ENCODE measurements at regions not wholly inside any gene's neighbourhood (a gene's known extent, or its start where the extent isn't known, plus 50 kb on each side); places are given as distances from the start of the nearest gene placed in this dataset.

DNA sequence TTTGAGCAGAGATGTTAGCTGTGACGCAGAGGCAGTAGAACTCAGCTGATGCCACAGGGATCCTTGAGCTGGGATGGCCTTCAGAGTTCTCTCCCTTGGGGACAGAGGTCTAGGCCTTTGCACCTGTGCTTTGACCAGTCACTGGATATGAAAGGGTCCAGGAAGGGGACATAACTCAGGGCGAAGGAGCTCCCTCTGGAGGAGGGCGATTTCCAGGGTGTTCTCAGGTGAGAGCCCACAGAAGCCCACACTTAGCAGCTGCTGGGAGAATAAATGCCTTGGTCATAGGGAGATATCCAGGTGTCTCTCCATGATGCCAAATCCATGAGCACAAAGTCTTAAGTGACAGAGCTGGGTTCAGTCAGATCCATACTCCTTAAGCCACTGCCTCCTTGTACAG is 369.2 kb downstream of the NYAP2 start:
- Histone ChIP-seq H3K9ac (ENCODE audit: insufficient read depth, low read depth, low read length) (no peak overlapping the region), H3K9me3 (ENCODE audit: low read length) (no peaks in the 10 kb centered on the region), H3K27ac (ENCODE audit: extremely low read length, insufficient read depth, low read length) (no peak overlapping the region), H3K4me1 (ENCODE audit: insufficient read depth, low read length) (no peaks in the 10 kb centered on the region), H4K20me1 (ENCODE audit: insufficient read depth, low read length) (no peaks in the 10 kb centered on the region), H3K4me2 (ENCODE audit: low read depth, low read length) (no peak overlapping the region), H3K79me2 (ENCODE audit: insufficient read depth, low read length) (no peaks in the 10 kb centered on the region), H3K4me3 (replicated peaks in 1 of 3; ENCODE audit: insufficient read depth in 1 of 3, low read depth in 2 of 3, low read length in 3 of 3) (no peak overlapping the region), H2AFZ (ENCODE audit: low read length) (no peak overlapping the region), H3K36me3 (replicated peaks in 1 of 2; ENCODE audit: control insufficient read depth in 1 of 2, insufficient read depth in 2 of 2, low read length in 2 of 2) (no peaks in the 10 kb centered on the region), H3K27me3 (ENCODE audit: control insufficient read depth in 1 of 2, insufficient read depth in 2 of 2, low read length in 2 of 2) (no peaks in the 10 kb centered on the region)
- ATAC-seq (no peak; the same call in 2 of the 3 replicates), DNase-seq (ENCODE audit: low spot score) (no peak), FAIRE-seq (no peak)
- TF ChIP-seq ZNF576 (CRISPR knock-in tag; IDR thresholded peaks at IDR 0.05) (no peak), ZNF790 (CRISPR knock-in tag; IDR thresholded peaks at IDR 0.05; ENCODE audit: borderline replicate concordance) (no peak), ZBTB3 (CRISPR knock-in tag; IDR thresholded peaks at IDR 0.05; ENCODE audit: borderline replicate concordance, low read depth) (no peak), ZSCAN22 (CRISPR knock-in tag; IDR thresholded peaks at IDR 0.05) (no peak), MBD4 (IDR thresholded peaks at IDR 0.05; ENCODE audit: borderline replicate concordance, low read length) (no peak), SMARCC2 (IDR thresholded peaks at IDR 0.05) (no peak), MXD4 (CRISPR knock-in tag; IDR thresholded peaks at IDR 0.05) (no peak)
- TF ChIP-seq, protein P1, sequence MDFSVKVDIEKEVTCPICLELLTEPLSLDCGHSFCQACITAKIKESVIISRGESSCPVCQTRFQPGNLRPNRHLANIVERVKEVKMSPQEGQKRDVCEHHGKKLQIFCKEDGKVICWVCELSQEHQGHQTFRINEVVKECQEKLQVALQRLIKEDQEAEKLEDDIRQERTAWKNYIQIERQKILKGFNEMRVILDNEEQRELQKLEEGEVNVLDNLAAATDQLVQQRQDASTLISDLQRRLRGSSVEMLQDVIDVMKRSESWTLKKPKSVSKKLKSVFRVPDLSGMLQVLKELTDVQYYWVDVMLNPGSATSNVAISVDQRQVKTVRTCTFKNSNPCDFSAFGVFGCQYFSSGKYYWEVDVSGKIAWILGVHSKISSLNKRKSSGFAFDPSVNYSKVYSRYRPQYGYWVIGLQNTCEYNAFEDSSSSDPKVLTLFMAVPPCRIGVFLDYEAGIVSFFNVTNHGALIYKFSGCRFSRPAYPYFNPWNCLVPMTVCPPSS (IDR thresholded peaks at IDR 0.05): no peak
- TF ChIP-seq, protein P2, sequence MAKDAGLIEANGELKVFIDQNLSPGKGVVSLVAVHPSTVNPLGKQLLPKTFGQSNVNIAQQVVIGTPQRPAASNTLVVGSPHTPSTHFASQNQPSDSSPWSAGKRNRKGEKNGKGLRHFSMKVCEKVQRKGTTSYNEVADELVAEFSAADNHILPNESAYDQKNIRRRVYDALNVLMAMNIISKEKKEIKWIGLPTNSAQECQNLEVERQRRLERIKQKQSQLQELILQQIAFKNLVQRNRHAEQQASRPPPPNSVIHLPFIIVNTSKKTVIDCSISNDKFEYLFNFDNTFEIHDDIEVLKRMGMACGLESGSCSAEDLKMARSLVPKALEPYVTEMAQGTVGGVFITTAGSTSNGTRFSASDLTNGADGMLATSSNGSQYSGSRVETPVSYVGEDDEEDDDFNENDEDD (CRISPR knock-in tag; IDR thresholded peaks at IDR 0.05; ENCODE audit: borderline replicate concordance): no peak
- TF ChIP-seq, protein P3, sequence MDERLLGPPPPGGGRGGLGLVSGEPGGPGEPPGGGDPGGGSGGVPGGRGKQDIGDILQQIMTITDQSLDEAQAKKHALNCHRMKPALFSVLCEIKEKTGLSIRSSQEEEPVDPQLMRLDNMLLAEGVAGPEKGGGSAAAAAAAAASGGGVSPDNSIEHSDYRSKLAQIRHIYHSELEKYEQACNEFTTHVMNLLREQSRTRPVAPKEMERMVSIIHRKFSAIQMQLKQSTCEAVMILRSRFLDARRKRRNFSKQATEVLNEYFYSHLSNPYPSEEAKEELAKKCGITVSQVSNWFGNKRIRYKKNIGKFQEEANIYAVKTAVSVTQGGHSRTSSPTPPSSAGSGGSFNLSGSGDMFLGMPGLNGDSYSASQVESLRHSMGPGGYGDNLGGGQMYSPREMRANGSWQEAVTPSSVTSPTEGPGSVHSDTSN (CRISPR knock-in tag; IDR thresholded peaks at IDR 0.05): no peak
- intact Hi-C loops (cut with micrococcal nuclease; ENCODE audit: unreplicated experiment) (no loop called here), in situ Hi-C loops (cut with HindIII; ENCODE audit: extremely low pct_ligation_motif_present, low pct_unique_long_range_greater_than_20kb) (no loop called here)
- BruUV-seq (replicated peaks): no TSS peak
- 18% methylated on average over 3 of the region's 3 CpGs for WGBS (ENCODE audit: low lambda C conversion rate)
- POLR2A ChIA-PET: no interaction called here
- CTCF ChIA-PET (ENCODE audit: low intra/inter-chr PET ratio, low total read pairs): no interaction called here
